ENCODE measurements at regions not wholly inside any gene's neighbourhood (a gene's known extent, or its start where the extent isn't known, plus 50 kb on each side); places are given as distances from the start of the nearest gene placed in this dataset.

DNA sequence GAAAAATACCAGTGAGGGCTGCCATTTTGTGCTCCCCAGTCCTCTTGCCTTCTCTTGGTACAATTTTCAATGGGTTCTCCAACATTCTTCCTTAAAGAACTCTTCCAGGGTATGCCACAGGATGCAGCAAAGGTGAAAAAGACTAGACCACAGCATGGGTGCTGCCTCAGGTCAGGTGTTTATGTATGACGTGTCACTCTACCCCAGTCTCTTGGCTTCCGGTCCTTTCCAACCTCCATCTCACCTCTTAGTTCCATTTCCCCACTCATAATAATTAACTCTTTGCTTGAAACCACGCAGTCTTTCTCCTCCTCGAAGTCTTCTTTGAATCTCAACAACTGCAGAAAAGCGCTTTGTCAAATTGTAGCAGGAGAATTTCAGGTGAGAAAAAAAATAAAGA is 104.7 kb upstream of the TBC1D5 start:
- TF ChIP-seq GABPA (IDR thresholded peaks at IDR 0.05; ENCODE audit: low read depth) (no peak), POLR2AphosphoS5 (IDR thresholded peaks at IDR 0.05; ENCODE audit: low read depth) (no peak), SPI1 (IDR thresholded peaks at IDR 0.05; ENCODE audit: borderline replicate concordance, low read depth) (no peak)
- TF ChIP-seq, protein P1, sequence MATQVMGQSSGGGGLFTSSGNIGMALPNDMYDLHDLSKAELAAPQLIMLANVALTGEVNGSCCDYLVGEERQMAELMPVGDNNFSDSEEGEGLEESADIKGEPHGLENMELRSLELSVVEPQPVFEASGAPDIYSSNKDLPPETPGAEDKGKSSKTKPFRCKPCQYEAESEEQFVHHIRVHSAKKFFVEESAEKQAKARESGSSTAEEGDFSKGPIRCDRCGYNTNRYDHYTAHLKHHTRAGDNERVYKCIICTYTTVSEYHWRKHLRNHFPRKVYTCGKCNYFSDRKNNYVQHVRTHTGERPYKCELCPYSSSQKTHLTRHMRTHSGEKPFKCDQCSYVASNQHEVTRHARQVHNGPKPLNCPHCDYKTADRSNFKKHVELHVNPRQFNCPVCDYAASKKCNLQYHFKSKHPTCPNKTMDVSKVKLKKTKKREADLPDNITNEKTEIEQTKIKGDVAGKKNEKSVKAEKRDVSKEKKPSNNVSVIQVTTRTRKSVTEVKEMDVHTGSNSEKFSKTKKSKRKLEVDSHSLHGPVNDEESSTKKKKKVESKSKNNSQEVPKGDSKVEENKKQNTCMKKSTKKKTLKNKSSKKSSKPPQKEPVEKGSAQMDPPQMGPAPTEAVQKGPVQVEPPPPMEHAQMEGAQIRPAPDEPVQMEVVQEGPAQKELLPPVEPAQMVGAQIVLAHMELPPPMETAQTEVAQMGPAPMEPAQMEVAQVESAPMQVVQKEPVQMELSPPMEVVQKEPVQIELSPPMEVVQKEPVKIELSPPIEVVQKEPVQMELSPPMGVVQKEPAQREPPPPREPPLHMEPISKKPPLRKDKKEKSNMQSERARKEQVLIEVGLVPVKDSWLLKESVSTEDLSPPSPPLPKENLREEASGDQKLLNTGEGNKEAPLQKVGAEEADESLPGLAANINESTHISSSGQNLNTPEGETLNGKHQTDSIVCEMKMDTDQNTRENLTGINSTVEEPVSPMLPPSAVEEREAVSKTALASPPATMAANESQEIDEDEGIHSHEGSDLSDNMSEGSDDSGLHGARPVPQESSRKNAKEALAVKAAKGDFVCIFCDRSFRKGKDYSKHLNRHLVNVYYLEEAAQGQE (IDR thresholded peaks at IDR 0.05; ENCODE audit: insufficient replicate concordance, low read depth) = no peak
- TF ChIP-seq, protein P2, sequence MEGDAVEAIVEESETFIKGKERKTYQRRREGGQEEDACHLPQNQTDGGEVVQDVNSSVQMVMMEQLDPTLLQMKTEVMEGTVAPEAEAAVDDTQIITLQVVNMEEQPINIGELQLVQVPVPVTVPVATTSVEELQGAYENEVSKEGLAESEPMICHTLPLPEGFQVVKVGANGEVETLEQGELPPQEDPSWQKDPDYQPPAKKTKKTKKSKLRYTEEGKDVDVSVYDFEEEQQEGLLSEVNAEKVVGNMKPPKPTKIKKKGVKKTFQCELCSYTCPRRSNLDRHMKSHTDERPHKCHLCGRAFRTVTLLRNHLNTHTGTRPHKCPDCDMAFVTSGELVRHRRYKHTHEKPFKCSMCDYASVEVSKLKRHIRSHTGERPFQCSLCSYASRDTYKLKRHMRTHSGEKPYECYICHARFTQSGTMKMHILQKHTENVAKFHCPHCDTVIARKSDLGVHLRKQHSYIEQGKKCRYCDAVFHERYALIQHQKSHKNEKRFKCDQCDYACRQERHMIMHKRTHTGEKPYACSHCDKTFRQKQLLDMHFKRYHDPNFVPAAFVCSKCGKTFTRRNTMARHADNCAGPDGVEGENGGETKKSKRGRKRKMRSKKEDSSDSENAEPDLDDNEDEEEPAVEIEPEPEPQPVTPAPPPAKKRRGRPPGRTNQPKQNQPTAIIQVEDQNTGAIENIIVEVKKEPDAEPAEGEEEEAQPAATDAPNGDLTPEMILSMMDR (IDR thresholded peaks at IDR 0.05; ENCODE audit: insufficient read depth, low read length) = no peak
- Histone ChIP-seq H3K4me3 (replicated peaks; ENCODE audit: insufficient read depth, low read length) (no peak overlapping the region), H3K27ac (replicated peaks) (no peak overlapping the region), H3K27me3 (ENCODE audit: insufficient read depth, poor library complexity, severe bottlenecking) (no peaks in the 10 kb centered on the region)
- no peak for DNase-seq (ENCODE audit: low read depth in 1 of 2, low spot score in 1 of 2)

DNA sequence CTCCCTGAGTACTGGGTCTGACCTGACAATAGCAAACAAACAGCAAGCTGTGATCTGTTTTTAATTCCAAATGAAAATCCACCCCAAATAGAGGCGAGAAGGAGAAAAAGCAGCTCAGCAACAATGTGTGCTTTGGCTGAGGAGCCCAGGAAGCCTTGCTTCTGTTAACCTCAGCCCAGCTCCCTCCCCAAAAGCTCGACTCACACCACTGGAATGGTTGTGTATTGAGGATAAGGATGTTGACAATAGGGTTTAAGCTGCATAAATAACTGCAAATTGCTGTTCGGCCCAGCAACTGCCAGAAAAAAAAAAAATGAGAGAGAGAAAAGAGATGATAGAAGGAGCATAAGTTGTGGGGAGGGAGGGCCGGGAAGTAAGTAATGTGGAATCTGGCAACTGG is 104.0 kb upstream of the TBC1D5 start:
- no peak for DNase-seq (ENCODE audit: low read depth in 1 of 2, low spot score in 1 of 2)
- Histone ChIP-seq H3K27ac (replicated peaks) (no peak overlapping the region), H3K27me3 (ENCODE audit: insufficient read depth, poor library complexity, severe bottlenecking) (no peaks in the 10 kb centered on the region), H3K4me3 (replicated peaks; ENCODE audit: insufficient read depth, low read length) (no peak overlapping the region)
- TF ChIP-seq POLR2AphosphoS5 (IDR thresholded peaks at IDR 0.05; ENCODE audit: low read depth) = no peak
- TF ChIP-seq, protein P1 (IDR thresholded peaks at IDR 0.05; ENCODE audit: insufficient replicate concordance, low read depth) = no peak
- TF ChIP-seq, protein P2 (IDR thresholded peaks at IDR 0.05; ENCODE audit: insufficient read depth, low read length) = no peak
- TF ChIP-seq GABPA (IDR thresholded peaks at IDR 0.05; ENCODE audit: low read depth) = no peak
- no peak for TF ChIP-seq SPI1 (IDR thresholded peaks at IDR 0.05; ENCODE audit: borderline replicate concordance, low read depth)

DNA sequence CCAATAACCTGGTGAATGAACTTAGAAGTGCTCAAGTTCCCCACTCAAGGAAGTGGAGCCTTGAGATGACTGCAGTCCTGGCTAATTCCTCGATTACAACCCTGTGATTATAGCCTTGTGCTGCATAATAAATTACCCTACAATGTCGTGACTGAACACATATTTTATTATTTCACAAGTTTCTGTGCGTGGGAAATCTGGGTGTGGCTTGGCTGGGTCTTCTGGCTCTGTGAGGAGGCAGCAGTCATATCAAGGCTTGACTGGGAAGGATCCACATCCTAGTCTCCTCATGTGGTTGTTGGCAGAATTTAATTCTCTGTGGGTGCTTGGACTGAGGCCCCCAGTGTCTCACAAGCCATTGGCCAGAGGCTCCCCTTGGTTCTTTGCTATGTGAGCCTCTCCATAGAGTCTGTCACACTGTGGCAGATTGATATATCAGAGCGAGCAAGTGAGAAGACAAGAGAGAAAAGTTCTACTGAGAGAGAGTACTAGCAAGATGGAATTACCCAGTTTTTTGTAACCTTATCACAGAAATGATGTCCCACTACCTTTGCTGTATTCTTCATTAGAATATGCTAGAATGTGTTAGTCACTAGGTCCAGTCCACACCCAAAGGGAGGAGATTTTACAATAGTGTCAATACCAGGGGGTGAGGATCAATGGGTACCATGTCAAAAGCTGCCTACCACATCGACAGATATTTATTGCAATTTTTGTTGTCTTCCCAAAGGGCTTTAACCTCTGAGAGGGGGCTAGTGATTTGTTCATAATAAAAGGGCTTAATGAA is 102.8 kb upstream of the TBC1D5 start:
- TF ChIP-seq SPI1 (IDR thresholded peaks at IDR 0.05; ENCODE audit: borderline replicate concordance, low read depth) (no peak), POLR2AphosphoS5 (IDR thresholded peaks at IDR 0.05; ENCODE audit: low read depth) (no peak), GABPA (IDR thresholded peaks at IDR 0.05; ENCODE audit: low read depth) (no peak)
- TF ChIP-seq, protein P2 (IDR thresholded peaks at IDR 0.05; ENCODE audit: insufficient read depth, low read length) = no peak
- TF ChIP-seq, protein P1 (IDR thresholded peaks at IDR 0.05; ENCODE audit: insufficient replicate concordance, low read depth) = no peak
- H3K27ac ChIP-seq (replicated peaks) = no peak overlapping the region

More for the DNA sequence above, 102.8 kb upstream of the TBC1D5 start:
- Histone ChIP-seq H3K4me3 (replicated peaks; ENCODE audit: insufficient read depth, low read length) (no peak overlapping the region), H3K27me3 (ENCODE audit: insufficient read depth, poor library complexity, severe bottlenecking) (no peaks in the 10 kb centered on the region)
- no peak for DNase-seq (ENCODE audit: low read depth in 1 of 2, low spot score in 1 of 2)

All from HL-60 (cell line).